ENCODE measurements at regions not wholly inside any gene's neighbourhood (a gene's known extent, or its start where the extent isn't known, plus 50 kb on each side); places are given as distances from the start of the nearest gene placed in this dataset.

- H3K27ac Mint-ChIP-seq: no peak overlapping the region
- H3K36me3 Mint-ChIP-seq (ENCODE audit: low read depth): no peaks in the 10 kb centered on the region
- no peak for TF ChIP-seq CTCF (IDR thresholded peaks at IDR 0.05; ENCODE audit: unreplicated experiment in 3 of 3)
- H3K4me3 Mint-ChIP-seq: no peak overlapping the region
- H3K4me1 Mint-ChIP-seq: no peaks in the 10 kb centered on the region
- no peaks in the 10 kb centered on the region for H3K9me3 Mint-ChIP-seq
- H3K27me3 Mint-ChIP-seq (ENCODE audit: low read depth): no peaks in the 10 kb centered on the region
These were observed 465.4 kb upstream of the SMIM31 start for GRCh38 chr4:164288578-164288977.

- Mint-ChIP-seq H3K9me3 (no peaks in the 10 kb centered on the region), H3K4me1 (no peaks in the 10 kb centered on the region), H3K36me3 (ENCODE audit: low read depth) (no peaks in the 10 kb centered on the region), H3K27ac (no peak overlapping the region), H3K27me3 (ENCODE audit: low read depth) (peaks cover 4% of the 10 kb centered on the region), H3K4me3 (no peak overlapping the region)
- no peak for TF ChIP-seq CTCF (IDR thresholded peaks at IDR 0.05; ENCODE audit: unreplicated experiment in 3 of 3)
These were observed 460.7 kb upstream of the SMIM31 start for GRCh38 chr4:164293203-164293602.

- Mint-ChIP-seq H3K9me3 (no peaks in the 10 kb centered on the region), H3K36me3 (ENCODE audit: low read depth) (no peaks in the 10 kb centered on the region), H3K27ac (no peak overlapping the region), H3K4me3 (no peak overlapping the region), H3K27me3 (ENCODE audit: low read depth) (peaks cover 4% of the 10 kb centered on the region), H3K4me1 (no peaks in the 10 kb centered on the region)
- no peak for TF ChIP-seq CTCF (IDR thresholded peaks at IDR 0.05; ENCODE audit: unreplicated experiment in 3 of 3)
These were observed 460.2 kb upstream of the SMIM31 start for GRCh38 chr4:164293743-164294142.

DNA sequence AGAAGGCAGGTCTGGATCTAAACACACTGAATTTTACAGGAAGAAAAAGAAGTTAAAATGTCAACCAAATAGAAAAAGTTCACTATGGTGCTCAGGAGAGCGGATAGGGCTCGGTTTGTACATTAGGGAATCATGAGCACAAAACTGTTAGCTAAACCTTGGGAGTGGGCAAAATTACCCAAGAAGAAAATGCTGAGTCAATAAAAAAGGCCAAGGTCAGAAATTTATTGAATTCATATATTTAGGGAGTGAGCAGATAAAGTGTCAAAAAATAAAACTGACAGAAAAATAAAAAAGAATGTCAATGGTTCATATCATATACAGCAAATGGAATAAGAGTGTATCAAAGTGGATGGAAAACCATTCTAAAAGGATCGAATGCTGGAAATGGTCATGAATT is 452.5 kb upstream of the SMIM31 start:
- Mint-ChIP-seq H3K4me1 (no peaks in the 10 kb centered on the region), H3K36me3 (ENCODE audit: low read depth) (no peaks in the 10 kb centered on the region), H3K27me3 (ENCODE audit: low read depth) (no peaks in the 10 kb centered on the region), H3K9me3 (no peaks in the 10 kb centered on the region), H3K27ac (no peak overlapping the region), H3K4me3 (no peak overlapping the region)
- TF ChIP-seq CTCF (IDR thresholded peaks at IDR 0.05; ENCODE audit: unreplicated experiment in 3 of 3): no peak

GRCh38 chr4:164304101-164304639 is 449.8 kb upstream of the SMIM31 start:
- no peaks in the 10 kb centered on the region for H3K36me3 Mint-ChIP-seq (ENCODE audit: low read depth)
- no peak overlapping the region for H3K4me3 Mint-ChIP-seq
- no peaks in the 10 kb centered on the region for H3K9me3 Mint-ChIP-seq
- H3K4me1 Mint-ChIP-seq: no peaks in the 10 kb centered on the region
- no peak overlapping the region for H3K27ac Mint-ChIP-seq
- no peaks in the 10 kb centered on the region for H3K27me3 Mint-ChIP-seq (ENCODE audit: low read depth)
- TF ChIP-seq CTCF (IDR thresholded peaks at IDR 0.05; ENCODE audit: unreplicated experiment in 3 of 3): no peak

DNA sequence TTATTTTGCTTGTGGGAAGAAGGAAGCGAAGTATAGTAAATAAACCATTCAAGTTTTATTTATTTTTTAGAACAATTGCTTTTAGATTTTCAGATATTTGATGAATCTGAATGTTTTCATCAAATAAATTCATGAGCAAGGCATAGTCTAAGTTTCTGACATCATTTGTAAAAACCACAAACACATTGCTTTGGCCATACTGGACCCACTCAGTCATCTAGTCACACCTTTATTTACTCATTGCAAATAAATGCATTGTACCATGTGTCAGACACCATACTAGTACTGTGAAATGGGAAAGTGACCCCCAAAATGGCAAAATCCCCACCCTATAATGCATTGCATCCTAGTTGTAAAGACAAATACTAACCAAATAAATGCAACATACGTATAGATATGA is 449.1 kb upstream of the SMIM31 start:
- no peak for TF ChIP-seq CTCF (IDR thresholded peaks at IDR 0.05; ENCODE audit: unreplicated experiment in 3 of 3)
- no peak overlapping the region for H3K4me3 Mint-ChIP-seq
- H3K27me3 Mint-ChIP-seq (ENCODE audit: low read depth): no peaks in the 10 kb centered on the region
- H3K27ac Mint-ChIP-seq: no peak overlapping the region
- H3K36me3 Mint-ChIP-seq (ENCODE audit: low read depth): no peaks in the 10 kb centered on the region
- H3K4me1 Mint-ChIP-seq: no peaks in the 10 kb centered on the region
- no peaks in the 10 kb centered on the region for H3K9me3 Mint-ChIP-seq

Measured in nephron (organoid).